ENCODE measurements at regions not wholly inside any gene's neighbourhood (a gene's known extent, or its start where the extent isn't known, plus 50 kb on each side); places are given as distances from the start of the nearest gene placed in this dataset.

- DNase-seq: no peak
- WGBS, 2 donors: 87 to 91% methylated on average over 3 of the region's 3 CpGs
Measured at GRCh38 chr20:11212272-11212671, 538.5 kb upstream of the JAG1 start.

GRCh38 chr20:11212902-11213301 lies 539.1 kb upstream of the JAG1 start:
- intact Hi-C loops (cut with DNase I): no loop called here
- 50 to 61% methylated on average over 5 of the region's 5 CpGs for WGBS, 2 donors

More at GRCh38 chr20:11212272-11212671, 538.5 kb upstream of the JAG1 start:
- Histone ChIP-seq H3K4me1 (peaks cover 0 to 40% (median 7%) of the 10 kb centered on the region in 3 donors), H3K9me3 (no peaks in the 10 kb centered on the region), H3K27me3 (no peaks in the 10 kb centered on the region), H3K36me3 (no peaks in the 10 kb centered on the region), H3K4me3 (no peak overlapping the region), H3K27ac (no peak overlapping the region)
- intact Hi-C loops (cut with DNase I): no loop called here
- TF ChIP-seq CTCF (IDR thresholded peaks at IDR 0.05): no peak

GRCh38 chr20:11214256-11214840 lies 540.5 kb upstream of the JAG1 start:
- Histone ChIP-seq H3K27me3 (no peaks in the 10 kb centered on the region), H3K9me3 (no peaks in the 10 kb centered on the region), H3K4me1 (peaks cover 0 to 37% (median 8%) of the 10 kb centered on the region in 3 donors), H3K27ac (no peak overlapping the region), H3K36me3 (no peaks in the 10 kb centered on the region), H3K4me3 (no peak overlapping the region)
- 81 to 84% methylated on average over 6 of the region's 6 CpGs for WGBS, 2 donors
- DNase-seq: no peak
- TF ChIP-seq CTCF (IDR thresholded peaks at IDR 0.05): no peak
- no peak for TF ChIP-seq POLR2A (IDR thresholded peaks at IDR 0.05)
- intact Hi-C loops (cut with DNase I): no loop called here

More at GRCh38 chr20:11212902-11213301, 539.1 kb upstream of the JAG1 start:
- Histone ChIP-seq H3K27me3 (no peaks in the 10 kb centered on the region), H3K9me3 (no peaks in the 10 kb centered on the region), H3K27ac (no peak overlapping the region), H3K4me3 (no peak overlapping the region), H3K4me1 (peaks cover 0 to 40% (median 4%) of the 10 kb centered on the region in 3 donors), H3K36me3 (no peaks in the 10 kb centered on the region)
- TF ChIP-seq POLR2A (IDR thresholded peaks at IDR 0.05) (no peak), CTCF (IDR thresholded peaks at IDR 0.05) (no peak)
- no peak for DNase-seq

- Histone ChIP-seq H3K4me1 (peaks cover 0 to 37% (median 8%) of the 10 kb centered on the region in 3 donors), H3K36me3 (no peaks in the 10 kb centered on the region), H3K4me3 (no peak overlapping the region), H3K27ac (peak overlapping the region in 2 of 4 donors; percentile 33 to 41), H3K27me3 (no peaks in the 10 kb centered on the region), H3K9me3 (no peaks in the 10 kb centered on the region)
- intact Hi-C loops (cut with DNase I): no loop called here
- DNase-seq: no peak
- 56 to 59% methylated on average over 6 to 7 of the region's 7 CpGs for WGBS, 2 donors
- TF ChIP-seq POLR2A (IDR thresholded peaks at IDR 0.05) (no peak), CTCF (IDR thresholded peaks at IDR 0.05) (no peak)
Measured at GRCh38 chr20:11216451-11217314, 542.9 kb upstream of the JAG1 start.
